HL-60 (cell line): ENCODE measurements at regions not wholly inside any gene's neighbourhood (a gene's known extent, or its start where the extent isn't known, plus 50 kb on each side); places are given as distances from the start of the nearest gene placed in this dataset.

Source experiments
- DNase-seq, 2 experiments: peaks; one replicate each; pipeline ENCODE4 v3.0.0-alpha.2; 2010 to 2020; ENCODE audit warnings: low read depth in 1 of 2, low spot score in 1 of 2
- H3K27ac ChIP-seq: fragments of 250-450 bp; sonication (Bioruptor Pico); replicated peaks from 2 replicates; pipeline ENCODE4 v1.5.1; 2020; ENCODE audit warnings: mild to moderate bottlenecking, moderate library complexity
- H3K27me3 ChIP-seq: fragments of 250-450 bp; sonication (Bioruptor Pico); 2 replicates; pipeline ENCODE4 v1.5.1; 2021; ENCODE audit warnings: mild to moderate bottlenecking, moderate library complexity; ENCODE audit not compliant: insufficient read depth, poor library complexity, severe bottlenecking
- H3K4me3 ChIP-seq: replicated peaks from 2 replicates; pipeline ENCODE4 v1.5.1; 2011; ENCODE audit warnings: mild to moderate bottlenecking, control low read depth, low read length; ENCODE audit not compliant: insufficient read depth
- CTCF ChIP-seq: IDR thresholded peaks from one replicate; pipeline ENCODE4 v1.5.1; 2011; ENCODE audit warnings: low read length, control low read depth, inconsistent platforms; ENCODE audit not compliant: insufficient read depth
- GABPA ChIP-seq: IDR thresholded peaks from 2 replicates; pipeline ENCODE4 v1.6.1; 2012; ENCODE audit warnings: low read depth
- POLR2AphosphoS5 ChIP-seq: IDR thresholded peaks from 2 replicates; pipeline ENCODE4 v1.6.1; 2012; ENCODE audit warnings: low read depth
- SPI1 ChIP-seq: IDR thresholded peaks from 2 replicates; pipeline ENCODE4 v1.6.1; 2012; ENCODE audit warnings: low read depth, mild to moderate bottlenecking, borderline replicate concordance
- TF ChIP-seq, protein P1 (sequence below): IDR thresholded peaks from 2 replicates; pipeline ENCODE4 v1.6.1; 2012; ENCODE audit warnings: low read depth; ENCODE audit not compliant: insufficient replicate concordance

- TF ChIP-seq POLR2AphosphoS5 (no peak), SPI1 (no peak), CTCF (no peak)
- TF ChIP-seq, protein P1, sequence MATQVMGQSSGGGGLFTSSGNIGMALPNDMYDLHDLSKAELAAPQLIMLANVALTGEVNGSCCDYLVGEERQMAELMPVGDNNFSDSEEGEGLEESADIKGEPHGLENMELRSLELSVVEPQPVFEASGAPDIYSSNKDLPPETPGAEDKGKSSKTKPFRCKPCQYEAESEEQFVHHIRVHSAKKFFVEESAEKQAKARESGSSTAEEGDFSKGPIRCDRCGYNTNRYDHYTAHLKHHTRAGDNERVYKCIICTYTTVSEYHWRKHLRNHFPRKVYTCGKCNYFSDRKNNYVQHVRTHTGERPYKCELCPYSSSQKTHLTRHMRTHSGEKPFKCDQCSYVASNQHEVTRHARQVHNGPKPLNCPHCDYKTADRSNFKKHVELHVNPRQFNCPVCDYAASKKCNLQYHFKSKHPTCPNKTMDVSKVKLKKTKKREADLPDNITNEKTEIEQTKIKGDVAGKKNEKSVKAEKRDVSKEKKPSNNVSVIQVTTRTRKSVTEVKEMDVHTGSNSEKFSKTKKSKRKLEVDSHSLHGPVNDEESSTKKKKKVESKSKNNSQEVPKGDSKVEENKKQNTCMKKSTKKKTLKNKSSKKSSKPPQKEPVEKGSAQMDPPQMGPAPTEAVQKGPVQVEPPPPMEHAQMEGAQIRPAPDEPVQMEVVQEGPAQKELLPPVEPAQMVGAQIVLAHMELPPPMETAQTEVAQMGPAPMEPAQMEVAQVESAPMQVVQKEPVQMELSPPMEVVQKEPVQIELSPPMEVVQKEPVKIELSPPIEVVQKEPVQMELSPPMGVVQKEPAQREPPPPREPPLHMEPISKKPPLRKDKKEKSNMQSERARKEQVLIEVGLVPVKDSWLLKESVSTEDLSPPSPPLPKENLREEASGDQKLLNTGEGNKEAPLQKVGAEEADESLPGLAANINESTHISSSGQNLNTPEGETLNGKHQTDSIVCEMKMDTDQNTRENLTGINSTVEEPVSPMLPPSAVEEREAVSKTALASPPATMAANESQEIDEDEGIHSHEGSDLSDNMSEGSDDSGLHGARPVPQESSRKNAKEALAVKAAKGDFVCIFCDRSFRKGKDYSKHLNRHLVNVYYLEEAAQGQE: no peak
- Histone ChIP-seq H3K27ac (no peak overlapping the region), H3K4me3 (no peak overlapping the region), H3K27me3 (no peaks in the 10 kb centered on the region)
- no peak for DNase-seq
These were observed 69.9 kb upstream of the BTBD3 start for GRCh38 chr20:11847827-11848226.

DNA sequence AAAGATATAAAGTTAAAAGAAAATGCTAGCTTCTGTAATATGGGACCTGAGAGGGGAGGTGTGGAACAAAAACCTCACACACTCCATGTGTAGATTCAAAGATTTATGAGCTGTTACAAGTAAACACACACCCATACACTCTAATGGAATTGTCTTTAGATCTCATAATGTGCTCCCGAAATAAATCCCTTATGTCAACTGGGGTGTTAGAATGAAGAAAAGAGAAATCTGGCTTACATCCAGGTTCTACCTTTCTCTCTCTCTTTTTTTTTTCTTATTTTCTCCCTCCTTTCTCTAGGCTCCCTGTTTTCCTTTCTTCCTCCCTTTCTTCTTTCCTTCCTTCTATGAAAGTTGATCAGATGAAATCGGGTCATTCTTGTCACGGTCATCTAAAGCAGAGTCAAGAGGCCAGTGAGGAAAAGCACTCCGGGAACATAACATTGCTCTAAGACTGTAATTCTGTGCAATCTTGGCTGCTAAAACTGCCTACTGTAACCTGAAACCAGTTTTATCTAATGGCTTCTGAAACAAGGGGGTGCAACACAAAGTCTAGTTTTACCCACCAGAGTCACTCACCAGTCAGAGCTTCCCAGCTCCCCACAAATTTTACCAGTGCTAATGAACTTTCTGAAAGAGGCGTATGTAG lies 68.3 kb upstream of the BTBD3 start:
- TF ChIP-seq SPI1 (no peak), CTCF (no peak), POLR2AphosphoS5 (no peak), GABPA (no peak)
- TF ChIP-seq, protein P1: no peak
- DNase-seq: no peak
- Histone ChIP-seq H3K27ac (no peak overlapping the region), H3K27me3 (no peaks in the 10 kb centered on the region), H3K4me3 (no peak overlapping the region)

DNA sequence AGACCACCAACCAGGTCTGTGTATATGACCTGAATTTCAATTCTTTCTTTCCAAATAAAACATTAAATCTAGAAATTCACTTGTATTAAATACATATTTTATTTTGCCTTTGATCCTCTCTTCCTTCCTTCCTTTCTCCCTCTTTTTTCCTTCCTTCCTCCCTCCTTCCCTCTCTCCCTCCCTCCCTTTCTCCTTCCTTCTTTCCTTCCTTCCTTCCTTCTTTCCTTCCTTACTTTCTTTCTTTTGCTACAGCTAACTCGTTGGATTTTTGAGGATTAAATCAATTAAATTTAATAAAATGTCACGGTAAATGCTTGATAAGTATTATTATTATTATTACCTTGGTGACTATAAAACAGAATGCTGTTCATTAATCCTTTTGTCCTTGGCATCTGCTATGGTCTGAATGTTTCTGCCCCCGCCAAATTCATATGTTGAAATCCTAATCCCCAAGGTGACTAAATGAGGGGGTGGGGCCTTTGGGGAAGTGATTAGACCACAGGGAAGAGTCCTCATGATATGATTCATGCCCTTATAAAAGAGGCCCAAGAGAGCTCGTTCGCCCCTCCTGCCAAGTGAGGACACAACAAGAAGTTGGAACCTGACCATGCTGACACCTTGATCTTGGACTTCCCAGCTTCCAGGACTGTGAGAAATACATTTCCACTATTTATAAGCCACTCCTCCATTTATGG lies 67.6 kb upstream of the BTBD3 start:
- no peak for DNase-seq
- H3K27ac ChIP-seq: no peak overlapping the region
- TF ChIP-seq CTCF: no peak
- no peak for TF ChIP-seq GABPA
- TF ChIP-seq POLR2AphosphoS5: no peak
- TF ChIP-seq SPI1: no peak
- TF ChIP-seq, protein P1: no peak
- no peak overlapping the region for H3K4me3 ChIP-seq
- H3K27me3 ChIP-seq: no peaks in the 10 kb centered on the region
